ENCODE measurements at regions not wholly inside any gene's neighbourhood (a gene's known extent, or its start where the extent isn't known, plus 50 kb on each side); places are given as distances from the start of the nearest gene placed in this dataset.

GRCh38 chr5:58236498-58236897, 223.4 kb downstream of the PLK2 start:
- Histone ChIP-seq H3K36me3 (ENCODE audit: control insufficient read depth in 4 of 4, insufficient read depth in 3 of 4, low read depth in 1 of 4, low read length in 3 of 4) (no peaks in the 10 kb centered on the region), H3K27me3 (ENCODE audit: control insufficient read depth in 4 of 4, insufficient read depth in 4 of 4, low read length in 3 of 4) (no peaks in the 10 kb centered on the region), H3K9me3 (ENCODE audit: control insufficient read depth in 4 of 4, low read length in 3 of 4) (no peaks in the 10 kb centered on the region), H3K4me1 (ENCODE audit: control insufficient read depth in 4 of 4, insufficient read depth in 4 of 4, low read length in 3 of 4) (no peaks in the 10 kb centered on the region), H3K9ac (ENCODE audit: low read depth in 1 of 2, low read length in 2 of 2) (no peak overlapping the region), H3K4me3 (ENCODE audit: low read depth in 1 of 3, low read length in 3 of 3) (no peak overlapping the region), H3K27ac (ENCODE audit: low read depth in 1 of 2, low read length in 2 of 2) (no peak overlapping the region)
- TF ChIP-seq, protein P1, sequence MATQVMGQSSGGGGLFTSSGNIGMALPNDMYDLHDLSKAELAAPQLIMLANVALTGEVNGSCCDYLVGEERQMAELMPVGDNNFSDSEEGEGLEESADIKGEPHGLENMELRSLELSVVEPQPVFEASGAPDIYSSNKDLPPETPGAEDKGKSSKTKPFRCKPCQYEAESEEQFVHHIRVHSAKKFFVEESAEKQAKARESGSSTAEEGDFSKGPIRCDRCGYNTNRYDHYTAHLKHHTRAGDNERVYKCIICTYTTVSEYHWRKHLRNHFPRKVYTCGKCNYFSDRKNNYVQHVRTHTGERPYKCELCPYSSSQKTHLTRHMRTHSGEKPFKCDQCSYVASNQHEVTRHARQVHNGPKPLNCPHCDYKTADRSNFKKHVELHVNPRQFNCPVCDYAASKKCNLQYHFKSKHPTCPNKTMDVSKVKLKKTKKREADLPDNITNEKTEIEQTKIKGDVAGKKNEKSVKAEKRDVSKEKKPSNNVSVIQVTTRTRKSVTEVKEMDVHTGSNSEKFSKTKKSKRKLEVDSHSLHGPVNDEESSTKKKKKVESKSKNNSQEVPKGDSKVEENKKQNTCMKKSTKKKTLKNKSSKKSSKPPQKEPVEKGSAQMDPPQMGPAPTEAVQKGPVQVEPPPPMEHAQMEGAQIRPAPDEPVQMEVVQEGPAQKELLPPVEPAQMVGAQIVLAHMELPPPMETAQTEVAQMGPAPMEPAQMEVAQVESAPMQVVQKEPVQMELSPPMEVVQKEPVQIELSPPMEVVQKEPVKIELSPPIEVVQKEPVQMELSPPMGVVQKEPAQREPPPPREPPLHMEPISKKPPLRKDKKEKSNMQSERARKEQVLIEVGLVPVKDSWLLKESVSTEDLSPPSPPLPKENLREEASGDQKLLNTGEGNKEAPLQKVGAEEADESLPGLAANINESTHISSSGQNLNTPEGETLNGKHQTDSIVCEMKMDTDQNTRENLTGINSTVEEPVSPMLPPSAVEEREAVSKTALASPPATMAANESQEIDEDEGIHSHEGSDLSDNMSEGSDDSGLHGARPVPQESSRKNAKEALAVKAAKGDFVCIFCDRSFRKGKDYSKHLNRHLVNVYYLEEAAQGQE (IDR thresholded peaks at IDR 0.05): no peak
- no peak for TF ChIP-seq EGR1 (IDR thresholded peaks at IDR 0.05; ENCODE audit: low read depth in 2 of 2)
- no peak for TF ChIP-seq SP1 (IDR thresholded peaks at IDR 0.05)
- no peak for TF ChIP-seq HNF4G (IDR thresholded peaks at IDR 0.05)
- TF ChIP-seq YY1 (IDR thresholded peaks at IDR 0.05): no peak
- no peak for TF ChIP-seq RAD21 (IDR thresholded peaks at IDR 0.05)
- TF ChIP-seq, protein P2, sequence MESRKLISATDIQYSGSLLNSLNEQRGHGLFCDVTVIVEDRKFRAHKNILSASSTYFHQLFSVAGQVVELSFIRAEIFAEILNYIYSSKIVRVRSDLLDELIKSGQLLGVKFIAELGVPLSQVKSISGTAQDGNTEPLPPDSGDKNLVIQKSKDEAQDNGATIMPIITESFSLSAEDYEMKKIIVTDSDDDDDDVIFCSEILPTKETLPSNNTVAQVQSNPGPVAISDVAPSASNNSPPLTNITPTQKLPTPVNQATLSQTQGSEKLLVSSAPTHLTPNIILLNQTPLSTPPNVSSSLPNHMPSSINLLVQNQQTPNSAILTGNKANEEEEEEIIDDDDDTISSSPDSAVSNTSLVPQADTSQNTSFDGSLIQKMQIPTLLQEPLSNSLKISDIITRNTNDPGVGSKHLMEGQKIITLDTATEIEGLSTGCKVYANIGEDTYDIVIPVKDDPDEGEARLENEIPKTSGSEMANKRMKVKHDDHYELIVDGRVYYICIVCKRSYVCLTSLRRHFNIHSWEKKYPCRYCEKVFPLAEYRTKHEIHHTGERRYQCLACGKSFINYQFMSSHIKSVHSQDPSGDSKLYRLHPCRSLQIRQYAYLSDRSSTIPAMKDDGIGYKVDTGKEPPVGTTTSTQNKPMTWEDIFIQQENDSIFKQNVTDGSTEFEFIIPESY (IDR thresholded peaks at IDR 0.05): no peak
- DNase-seq (ENCODE audit: low spot score): no peak
- WGBS: 94% methylated on average over 3 of the region's 3 CpGs

DNA sequence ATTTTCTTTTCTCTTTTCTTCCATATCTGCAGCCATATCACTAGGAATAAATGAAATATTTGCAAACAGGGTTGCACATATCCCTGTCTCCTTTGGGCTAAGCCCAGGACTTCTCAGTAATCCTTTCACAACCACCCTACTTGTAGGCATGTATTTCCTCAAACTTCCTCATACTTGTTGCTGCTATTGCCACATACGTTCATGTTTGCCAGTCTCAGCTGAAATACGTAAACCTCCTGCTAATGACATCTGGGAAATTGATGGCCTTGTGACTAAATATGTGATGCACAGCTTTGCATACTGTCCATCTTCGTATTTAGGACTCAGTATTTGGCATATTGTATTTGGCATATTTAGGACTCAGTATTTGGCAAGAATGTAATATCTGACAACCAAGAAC, 224.6 kb downstream of the PLK2 start:
- Histone ChIP-seq H3K36me3 (ENCODE audit: control insufficient read depth in 4 of 4, insufficient read depth in 3 of 4, low read depth in 1 of 4, low read length in 3 of 4) (no peaks in the 10 kb centered on the region), H3K4me1 (ENCODE audit: control insufficient read depth in 4 of 4, insufficient read depth in 4 of 4, low read length in 3 of 4) (no peaks in the 10 kb centered on the region), H3K4me3 (ENCODE audit: low read depth in 1 of 3, low read length in 3 of 3) (no peak overlapping the region), H3K27me3 (ENCODE audit: control insufficient read depth in 4 of 4, insufficient read depth in 4 of 4, low read length in 3 of 4) (no peaks in the 10 kb centered on the region), H3K9me3 (ENCODE audit: control insufficient read depth in 4 of 4, low read length in 3 of 4) (no peaks in the 10 kb centered on the region), H3K9ac (ENCODE audit: low read depth in 1 of 2, low read length in 2 of 2) (no peak overlapping the region), H3K27ac (ENCODE audit: low read depth in 1 of 2, low read length in 2 of 2) (no peak overlapping the region)
- peak in 1 of 2 donors; percentile 3 for TF ChIP-seq RAD21 (IDR thresholded peaks at IDR 0.05)
- TF ChIP-seq FOXA1 (IDR thresholded peaks at IDR 0.05): no peak
- WGBS: 17% methylated on average over 3 of the region's 3 CpGs
- DNase-seq (ENCODE audit: low spot score): no peak

DNA sequence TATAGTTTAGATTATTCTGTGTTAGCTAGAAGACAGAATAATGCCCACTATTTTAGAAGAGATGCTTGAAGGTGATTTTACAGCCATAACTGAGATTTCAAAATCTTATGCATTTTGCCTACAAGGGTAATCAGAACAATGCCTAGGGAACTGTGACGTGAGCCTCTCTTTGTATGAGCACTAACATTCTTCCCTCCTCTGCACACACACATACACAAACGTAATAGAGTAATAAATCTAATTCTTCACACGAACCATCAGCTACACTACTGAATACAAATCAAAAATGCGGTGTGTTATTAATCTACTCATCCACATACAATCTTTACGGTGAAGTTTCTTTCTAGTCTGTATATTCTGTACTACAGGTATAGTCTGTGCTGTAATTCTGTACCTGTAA, 227.8 kb downstream of the PLK2 start:
- no peak overlapping the region for H3K9ac ChIP-seq (ENCODE audit: low read depth in 1 of 2, low read length in 2 of 2)
- no peak overlapping the region for H3K4me3 ChIP-seq (ENCODE audit: low read depth in 1 of 3, low read length in 3 of 3)
- DNase-seq (ENCODE audit: low spot score): no peak
- no peaks in the 10 kb centered on the region for H3K36me3 ChIP-seq (ENCODE audit: control insufficient read depth in 4 of 4, insufficient read depth in 3 of 4, low read depth in 1 of 4, low read length in 3 of 4)
- whole genome bisulfite sequencing: 83% methylated on average over 5 of the region's 5 CpGs
- no peaks in the 10 kb centered on the region for H3K27me3 ChIP-seq (ENCODE audit: control insufficient read depth in 4 of 4, insufficient read depth in 4 of 4, low read length in 3 of 4)
- TF ChIP-seq ATF3 (IDR thresholded peaks at IDR 0.05) (no peak), GABPA (IDR thresholded peaks at IDR 0.05 in 1 of 2, conservative IDR thresholded peaks at IDR 0.05 in 1 of 2) (no peak), FOXA2 (IDR thresholded peaks at IDR 0.05) (no peak), NR2F2 (IDR thresholded peaks at IDR 0.05) (no peak), JUND (IDR thresholded peaks at IDR 0.05) (no peak), TAF1 (conservative IDR thresholded peaks at IDR 0.05) (no peak), SP1 (IDR thresholded peaks at IDR 0.05) (no peak), YY1 (IDR thresholded peaks at IDR 0.05) (no peak), EGR1 (IDR thresholded peaks at IDR 0.05; ENCODE audit: low read depth in 2 of 2) (no peak)
- TF ChIP-seq, protein P2 (IDR thresholded peaks at IDR 0.05): no peak
- TF ChIP-seq, protein P3, sequence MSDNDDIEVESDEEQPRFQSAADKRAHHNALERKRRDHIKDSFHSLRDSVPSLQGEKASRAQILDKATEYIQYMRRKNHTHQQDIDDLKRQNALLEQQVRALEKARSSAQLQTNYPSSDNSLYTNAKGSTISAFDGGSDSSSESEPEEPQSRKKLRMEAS (IDR thresholded peaks at IDR 0.05): no peak
- no peak overlapping the region for H3K27ac ChIP-seq (ENCODE audit: low read depth in 1 of 2, low read length in 2 of 2)
- no peaks in the 10 kb centered on the region for H3K4me1 ChIP-seq (ENCODE audit: control insufficient read depth in 4 of 4, insufficient read depth in 4 of 4, low read length in 3 of 4)
- H3K9me3 ChIP-seq (ENCODE audit: control insufficient read depth in 4 of 4, low read length in 3 of 4): no peaks in the 10 kb centered on the region

All from liver (tissue), 7 donors.